Activated CD4-positive, CD25-positive, alpha-beta regulatory T cell treated with anti-CD3 and anti-CD28 coated beads, Interleukin-2, amount 50 U/mL, for 16 hours (primary cell): ENCODE measurements at regions not wholly inside any gene's neighbourhood (a gene's known extent, or its start where the extent isn't known, plus 50 kb on each side); places are given as distances from the start of the nearest gene placed in this dataset.
"Not testable (repeated sequence)": the region's sequence is repeated elsewhere in the genome, so short reads cannot be mapped to it uniquely, and the experiment has no call there.

Experiments used
- DNase-seq: peaks from one replicate; pipeline ENCODE4 v3.0.0-alpha.2; 2020; ENCODE audit warnings: low read depth, low spot score

GRCh38 chr5:42074353-42074752, 149.3 kb downstream of the FBXO4 start:
- no peak for DNase-seq

- no peak for DNase-seq
Observed at GRCh38 chr5:42089705-42090104, 164.6 kb downstream of the FBXO4 start.

- DNase-seq: no peak
Observed at GRCh38 chr5:42090162-42090561, 165.1 kb downstream of the FBXO4 start.

- not testable (repeated sequence) for DNase-seq
Observed at GRCh38 chr5:42099846-42100245, 174.8 kb downstream of the FBXO4 start.

GRCh38 chr5:42108468-42108867, 183.4 kb downstream of the FBXO4 start:
- DNase-seq: no peak

- DNase-seq: no peak
Observed at GRCh38 chr5:42109006-42109572, 184.0 kb downstream of the FBXO4 start.

- DNase-seq: not testable (repeated sequence)
Observed at GRCh38 chr5:42115721-42116120, 190.6 kb downstream of the FBXO4 start.

GRCh38 chr5:42120070-42120469, 195.0 kb downstream of the FBXO4 start:
- no peak for DNase-seq

- no peak for DNase-seq
Observed at GRCh38 chr5:42121401-42121800, 196.3 kb downstream of the FBXO4 start.

- DNase-seq: no peak
Observed at GRCh38 chr5:42131081-42131480, 206.0 kb downstream of the FBXO4 start.

- DNase-seq: no peak
Observed at GRCh38 chr5:42143361-42143760, 218.3 kb downstream of the FBXO4 start.

- DNase-seq: no peak
Observed at GRCh38 chr5:42148813-42149212, 223.7 kb downstream of the FBXO4 start.

GRCh38 chr5:42157215-42157614, 232.1 kb downstream of the FBXO4 start:
- DNase-seq: no peak

GRCh38 chr5:42163083-42163482, 238.0 kb downstream of the FBXO4 start:
- no peak for DNase-seq

- DNase-seq: no peak
Observed at GRCh38 chr5:42168091-42168670, 243.1 kb downstream of the FBXO4 start.

GRCh38 chr5:42176118-42176517, 247.1 kb upstream of the GHR start:
- DNase-seq: not testable (repeated sequence)

GRCh38 chr5:42179843-42180242, 243.4 kb upstream of the GHR start:
- not testable (repeated sequence) for DNase-seq

- DNase-seq: no peak
Observed at GRCh38 chr5:42216904-42217303, 206.3 kb upstream of the GHR start.

- DNase-seq: no peak
Observed at GRCh38 chr5:42217791-42218190, 205.4 kb upstream of the GHR start.

GRCh38 chr5:42225009-42225408, 198.2 kb upstream of the GHR start:
- no peak for DNase-seq

- DNase-seq: no peak
Observed at GRCh38 chr5:42228279-42228678, 195.0 kb upstream of the GHR start.

- no peak for DNase-seq
Observed at GRCh38 chr5:42230839-42231238, 192.4 kb upstream of the GHR start.

GRCh38 chr5:42235241-42235640, 188.0 kb upstream of the GHR start:
- DNase-seq: no peak

- no peak for DNase-seq
Observed at GRCh38 chr5:42235837-42236236, 187.4 kb upstream of the GHR start.
